PC-9 (cell line): ENCODE measurements at regions not wholly inside any gene's neighbourhood (a gene's known extent, or its start where the extent isn't known, plus 50 kb on each side); places are given as distances from the start of the nearest gene placed in this dataset.

Experiments used
- EZH2 ChIP-seq: fragments of 200-600 bp; sonication (generic); IDR thresholded peaks from 2 replicates; pipeline ENCODE4 v1.8.0; 2017; ENCODE audit warnings: antibody characterized with exemption, low read depth
- TF ChIP-seq, protein P1 (sequence below): fragments of 200-600 bp; sonication (generic); conservative IDR thresholded peaks from 2 replicates; pipeline ENCODE4 v1.6.1; 2017; ENCODE audit warnings: mixed run types, antibody characterized with exemption, mild to moderate bottlenecking, moderate library complexity

- TF ChIP-seq, protein P1, sequence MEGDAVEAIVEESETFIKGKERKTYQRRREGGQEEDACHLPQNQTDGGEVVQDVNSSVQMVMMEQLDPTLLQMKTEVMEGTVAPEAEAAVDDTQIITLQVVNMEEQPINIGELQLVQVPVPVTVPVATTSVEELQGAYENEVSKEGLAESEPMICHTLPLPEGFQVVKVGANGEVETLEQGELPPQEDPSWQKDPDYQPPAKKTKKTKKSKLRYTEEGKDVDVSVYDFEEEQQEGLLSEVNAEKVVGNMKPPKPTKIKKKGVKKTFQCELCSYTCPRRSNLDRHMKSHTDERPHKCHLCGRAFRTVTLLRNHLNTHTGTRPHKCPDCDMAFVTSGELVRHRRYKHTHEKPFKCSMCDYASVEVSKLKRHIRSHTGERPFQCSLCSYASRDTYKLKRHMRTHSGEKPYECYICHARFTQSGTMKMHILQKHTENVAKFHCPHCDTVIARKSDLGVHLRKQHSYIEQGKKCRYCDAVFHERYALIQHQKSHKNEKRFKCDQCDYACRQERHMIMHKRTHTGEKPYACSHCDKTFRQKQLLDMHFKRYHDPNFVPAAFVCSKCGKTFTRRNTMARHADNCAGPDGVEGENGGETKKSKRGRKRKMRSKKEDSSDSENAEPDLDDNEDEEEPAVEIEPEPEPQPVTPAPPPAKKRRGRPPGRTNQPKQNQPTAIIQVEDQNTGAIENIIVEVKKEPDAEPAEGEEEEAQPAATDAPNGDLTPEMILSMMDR, result no peak
- TF ChIP-seq EZH2, result no peak
These were observed 84.0 kb upstream of the MIER3 start for GRCh38 chr5:57035955-57036354.
